Glutamatergic neuron (in vitro differentiated cells): ENCODE measurements at regions not wholly inside any gene's neighbourhood (a gene's known extent, or its start where the extent isn't known, plus 50 kb on each side); places are given as distances from the start of the nearest gene placed in this dataset.

ENCODE experiments used
- DNase-seq: peaks from one replicate; pipeline ENCODE4 v3.0.0; 2022
- H3K27ac Mint-ChIP-seq: one replicate; pipeline ENCODE4 v1.8.0; 2020; ENCODE audit warnings: mild to moderate bottlenecking, mixed read lengths, inconsistent platforms; ENCODE audit not compliant: unreplicated experiment
- H3K27me3 Mint-ChIP-seq: one replicate; pipeline ENCODE4 v1.8.0; 2020; ENCODE audit warnings: mild to moderate bottlenecking, moderate library complexity, mixed read lengths, inconsistent platforms; ENCODE audit not compliant: unreplicated experiment
- H3K36me3 Mint-ChIP-seq: one replicate; pipeline ENCODE4 v1.8.0; 2020; ENCODE audit warnings: mild to moderate bottlenecking, mixed read lengths, inconsistent platforms; ENCODE audit not compliant: unreplicated experiment
- H3K4me1 Mint-ChIP-seq: one replicate; pipeline ENCODE4 v1.8.0; 2020; ENCODE audit warnings: mild to moderate bottlenecking, low read depth, mixed read lengths, inconsistent platforms; ENCODE audit not compliant: unreplicated experiment
- H3K4me3 Mint-ChIP-seq: one replicate; pipeline ENCODE4 v1.8.0; 2020; ENCODE audit warnings: mild to moderate bottlenecking, mixed read lengths, inconsistent platforms; ENCODE audit not compliant: unreplicated experiment
- H3K9me3 Mint-ChIP-seq: one replicate; pipeline ENCODE4 v1.8.0; 2020; ENCODE audit warnings: mild to moderate bottlenecking, moderate library complexity, mixed read lengths, inconsistent platforms; ENCODE audit not compliant: unreplicated experiment
- TF ChIP-seq, protein P1 (sequence below): fragments of 200-600 bp; sonication (generic); IDR thresholded peaks from one replicate; pipeline ENCODE4 v1.5.0; 2021; ENCODE audit not compliant: partially characterized antibody, unreplicated experiment

GRCh38 chr13:97826421-97827012, 127.0 kb upstream of the IPO5 start:
- H3K9me3 Mint-ChIP-seq: no peaks in the 10 kb centered on the region
- TF ChIP-seq, protein P1, sequence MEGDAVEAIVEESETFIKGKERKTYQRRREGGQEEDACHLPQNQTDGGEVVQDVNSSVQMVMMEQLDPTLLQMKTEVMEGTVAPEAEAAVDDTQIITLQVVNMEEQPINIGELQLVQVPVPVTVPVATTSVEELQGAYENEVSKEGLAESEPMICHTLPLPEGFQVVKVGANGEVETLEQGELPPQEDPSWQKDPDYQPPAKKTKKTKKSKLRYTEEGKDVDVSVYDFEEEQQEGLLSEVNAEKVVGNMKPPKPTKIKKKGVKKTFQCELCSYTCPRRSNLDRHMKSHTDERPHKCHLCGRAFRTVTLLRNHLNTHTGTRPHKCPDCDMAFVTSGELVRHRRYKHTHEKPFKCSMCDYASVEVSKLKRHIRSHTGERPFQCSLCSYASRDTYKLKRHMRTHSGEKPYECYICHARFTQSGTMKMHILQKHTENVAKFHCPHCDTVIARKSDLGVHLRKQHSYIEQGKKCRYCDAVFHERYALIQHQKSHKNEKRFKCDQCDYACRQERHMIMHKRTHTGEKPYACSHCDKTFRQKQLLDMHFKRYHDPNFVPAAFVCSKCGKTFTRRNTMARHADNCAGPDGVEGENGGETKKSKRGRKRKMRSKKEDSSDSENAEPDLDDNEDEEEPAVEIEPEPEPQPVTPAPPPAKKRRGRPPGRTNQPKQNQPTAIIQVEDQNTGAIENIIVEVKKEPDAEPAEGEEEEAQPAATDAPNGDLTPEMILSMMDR: no peak
- H3K4me1 Mint-ChIP-seq: no peaks in the 10 kb centered on the region
- no peaks in the 10 kb centered on the region for H3K36me3 Mint-ChIP-seq
- H3K27me3 Mint-ChIP-seq: peaks cover 5% of the 10 kb centered on the region
- H3K27ac Mint-ChIP-seq: no peak overlapping the region
- no peak for DNase-seq
- H3K4me3 Mint-ChIP-seq: no peak overlapping the region

DNA sequence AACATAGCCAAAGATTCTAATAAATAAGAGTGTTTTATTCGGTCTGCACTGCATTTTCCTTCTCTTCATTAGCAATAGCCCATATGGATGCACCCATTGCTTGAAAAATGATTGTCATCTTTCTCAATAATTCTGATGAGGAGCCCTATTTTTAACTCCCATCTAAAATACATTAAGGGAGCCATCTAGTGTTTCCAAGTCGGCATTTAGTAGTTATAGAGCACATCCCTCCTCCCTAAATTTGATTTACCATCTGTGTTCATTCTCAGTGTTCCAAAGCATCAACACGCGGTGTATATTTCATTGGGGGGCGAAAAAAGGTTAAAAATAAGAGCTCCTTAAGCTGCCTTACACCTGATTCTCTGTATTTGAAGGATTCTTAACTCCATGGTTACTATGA, 119.2 kb upstream of the IPO5 start:
- H3K27me3 Mint-ChIP-seq: peaks cover 3% of the 10 kb centered on the region
- DNase-seq: no peak
- no peaks in the 10 kb centered on the region for H3K9me3 Mint-ChIP-seq

DNA sequence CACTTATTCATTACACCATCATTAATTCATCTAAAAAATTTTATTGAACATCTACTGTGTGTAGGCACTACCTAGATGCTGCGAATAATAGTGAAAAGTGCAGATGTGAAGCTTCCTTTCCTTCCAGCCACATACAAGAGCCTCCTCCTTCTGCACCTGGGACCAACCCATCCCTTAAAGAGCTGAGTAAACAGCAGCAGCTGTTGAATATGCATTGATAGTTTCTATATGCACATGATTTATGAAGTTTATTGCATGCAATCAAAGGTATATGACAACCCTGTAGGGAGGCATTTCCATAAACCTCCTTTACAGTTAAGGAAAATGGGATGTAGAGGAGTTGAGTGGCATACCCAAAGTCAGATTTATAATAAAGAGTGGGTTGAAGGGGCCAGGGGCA, 110.3 kb upstream of the IPO5 start:
- Mint-ChIP-seq H3K4me3 (no peak overlapping the region), H3K36me3 (no peaks in the 10 kb centered on the region), H3K4me1 (no peaks in the 10 kb centered on the region), H3K9me3 (no peaks in the 10 kb centered on the region), H3K27me3 (peaks cover 2% of the 10 kb centered on the region), H3K27ac (no peak overlapping the region)
- no peak for DNase-seq
- TF ChIP-seq, protein P1: no peak

More for the DNA sequence above, 119.2 kb upstream of the IPO5 start:
- Mint-ChIP-seq H3K36me3 (no peaks in the 10 kb centered on the region), H3K4me1 (no peaks in the 10 kb centered on the region), H3K4me3 (no peak overlapping the region), H3K27ac (no peak overlapping the region)
- TF ChIP-seq, protein P1: no peak

DNA sequence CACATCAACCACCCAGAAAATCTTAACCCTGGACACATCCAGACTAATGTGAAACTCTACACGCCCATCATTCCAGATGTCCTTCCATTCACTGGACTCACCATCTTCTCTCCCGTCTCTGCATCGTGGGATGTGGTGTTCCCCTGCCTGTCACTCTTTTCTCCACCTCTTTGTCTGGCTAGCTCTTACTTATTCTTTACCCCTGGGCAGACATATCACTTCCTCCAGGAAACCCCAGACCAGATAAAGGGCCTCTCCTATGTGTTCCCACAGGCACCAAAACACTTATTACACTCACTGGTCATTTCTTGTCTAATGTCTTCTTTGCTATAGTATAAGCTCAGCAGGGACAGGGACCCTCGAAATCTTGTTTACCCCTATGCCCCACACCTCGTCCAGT, 109.3 kb upstream of the IPO5 start:
- Mint-ChIP-seq H3K27ac (no peak overlapping the region), H3K4me1 (no peaks in the 10 kb centered on the region), H3K36me3 (no peaks in the 10 kb centered on the region), H3K9me3 (no peaks in the 10 kb centered on the region), H3K4me3 (no peak overlapping the region), H3K27me3 (peaks cover 2% of the 10 kb centered on the region)
- no peak for DNase-seq
- TF ChIP-seq, protein P1: no peak

- H3K4me1 Mint-ChIP-seq: no peaks in the 10 kb centered on the region
- no peak overlapping the region for H3K4me3 Mint-ChIP-seq
- peaks cover 2% of the 10 kb centered on the region for H3K9me3 Mint-ChIP-seq
- DNase-seq: no peak
- no peaks in the 10 kb centered on the region for H3K27me3 Mint-ChIP-seq
- TF ChIP-seq, protein P1: no peak
- H3K36me3 Mint-ChIP-seq: no peaks in the 10 kb centered on the region
- H3K27ac Mint-ChIP-seq: no peak overlapping the region
Measured at GRCh38 chr13:97848886-97849285, 104.6 kb upstream of the IPO5 start.
